H7 (cell line): ENCODE measurements at regions not wholly inside any gene's neighbourhood (a gene's known extent, or its start where the extent isn't known, plus 50 kb on each side); places are given as distances from the start of the nearest gene placed in this dataset.
"Not testable (repeated sequence)": the region's sequence is repeated elsewhere in the genome, so short reads cannot be mapped to it uniquely, and the experiment has no call there.

ENCODE experiments used
- DNase-seq: peaks from one replicate; pipeline ENCODE4 v3.0.0; 2012
- H3K27me3 ChIP-seq: 2 replicates; pipeline ENCODE4 v1.6.0; 2011; ENCODE audit warnings: mild to moderate bottlenecking, low read length; ENCODE audit not compliant: control insufficient read depth, insufficient read depth
- H3K36me3 ChIP-seq: replicated peaks from 2 replicates; pipeline ENCODE4 v1.5.1; 2011; ENCODE audit warnings: low read length; ENCODE audit not compliant: control insufficient read depth, insufficient read depth
- H3K4me3 ChIP-seq: 2 replicates; pipeline ENCODE4 v1.5.1; 2011; ENCODE audit warnings: low read depth, mild to moderate bottlenecking, control low read depth, low read length, moderate library complexity; ENCODE audit not compliant: insufficient read depth

GRCh38 chr11:25515576-25515975, 816.4 kb upstream of the ANO3 start:
- DNase-seq = no peak
- Histone ChIP-seq H3K4me3 (no peak overlapping the region), H3K36me3 (no peaks in the 10 kb centered on the region), H3K27me3 (no peaks in the 10 kb centered on the region)

- H3K4me3 ChIP-seq = no peak overlapping the region
- H3K36me3 ChIP-seq = no peaks in the 10 kb centered on the region
- no peaks in the 10 kb centered on the region for H3K27me3 ChIP-seq
- no peak for DNase-seq
These were observed 811.5 kb upstream of the ANO3 start for GRCh38 chr11:25520459-25520858.

GRCh38 chr11:25527841-25528240, 804.1 kb upstream of the ANO3 start:
- H3K4me3 ChIP-seq = no peak overlapping the region
- no peak for DNase-seq
- H3K36me3 ChIP-seq = no peaks in the 10 kb centered on the region
- no peaks in the 10 kb centered on the region for H3K27me3 ChIP-seq

- no peaks in the 10 kb centered on the region for H3K36me3 ChIP-seq
- no peaks in the 10 kb centered on the region for H3K27me3 ChIP-seq
- no peak for DNase-seq
- H3K4me3 ChIP-seq = no peak overlapping the region
These were observed 802.4 kb upstream of the ANO3 start for GRCh38 chr11:25529572-25529971.

- no peak overlapping the region for H3K4me3 ChIP-seq
- no peak for DNase-seq
- no peaks in the 10 kb centered on the region for H3K36me3 ChIP-seq
- no peaks in the 10 kb centered on the region for H3K27me3 ChIP-seq
These were observed 796.3 kb upstream of the ANO3 start for GRCh38 chr11:25535467-25536272.

- no peaks in the 10 kb centered on the region for H3K27me3 ChIP-seq
- no peaks in the 10 kb centered on the region for H3K36me3 ChIP-seq
- no peak for DNase-seq
- H3K4me3 ChIP-seq = no peak overlapping the region
These were observed 795.6 kb upstream of the ANO3 start for GRCh38 chr11:25536289-25536688.

GRCh38 chr11:25537393-25537792, 794.5 kb upstream of the ANO3 start:
- no peaks in the 10 kb centered on the region for H3K36me3 ChIP-seq
- H3K27me3 ChIP-seq = no peaks in the 10 kb centered on the region
- no peak overlapping the region for H3K4me3 ChIP-seq
- no peak for DNase-seq

- no peaks in the 10 kb centered on the region for H3K36me3 ChIP-seq
- DNase-seq = no peak
- H3K27me3 ChIP-seq = no peaks in the 10 kb centered on the region
- no peak overlapping the region for H3K4me3 ChIP-seq
These were observed 784.6 kb upstream of the ANO3 start for GRCh38 chr11:25547292-25547691.

GRCh38 chr11:25562417-25562816, 769.5 kb upstream of the ANO3 start:
- Histone ChIP-seq H3K36me3 (no peaks in the 10 kb centered on the region), H3K4me3 (no peak overlapping the region), H3K27me3 (no peaks in the 10 kb centered on the region)
- no peak for DNase-seq

- Histone ChIP-seq H3K36me3 (no peaks in the 10 kb centered on the region), H3K4me3 (no peak overlapping the region), H3K27me3 (no peaks in the 10 kb centered on the region)
- DNase-seq = no peak
These were observed 766.1 kb upstream of the ANO3 start for GRCh38 chr11:25565846-25566245.

- Histone ChIP-seq H3K36me3 (no peaks in the 10 kb centered on the region), H3K27me3 (no peaks in the 10 kb centered on the region), H3K4me3 (no peak overlapping the region)
- DNase-seq = no peak
These were observed 765.4 kb upstream of the ANO3 start for GRCh38 chr11:25566298-25567200.

GRCh38 chr11:25576320-25576719, 755.6 kb upstream of the ANO3 start:
- H3K4me3 ChIP-seq = no peak overlapping the region
- H3K36me3 ChIP-seq = no peaks in the 10 kb centered on the region
- H3K27me3 ChIP-seq = no peaks in the 10 kb centered on the region
- no peak for DNase-seq

GRCh38 chr11:25579554-25579953, 752.4 kb upstream of the ANO3 start:
- DNase-seq, H3K4me3 ChIP-seq, H3K36me3 ChIP-seq, H3K27me3 ChIP-seq: not testable (repeated sequence)

GRCh38 chr11:25583596-25583995, 748.3 kb upstream of the ANO3 start:
- Histone ChIP-seq H3K36me3 (no peaks in the 10 kb centered on the region), H3K4me3 (no peak overlapping the region), H3K27me3 (no peaks in the 10 kb centered on the region)
- no peak for DNase-seq

GRCh38 chr11:25587496-25587895, 744.4 kb upstream of the ANO3 start:
- Histone ChIP-seq H3K4me3 (no peak overlapping the region), H3K36me3 (no peaks in the 10 kb centered on the region), H3K27me3 (no peaks in the 10 kb centered on the region)
- DNase-seq = no peak
